LNCAP (cell line): ENCODE measurements at regions not wholly inside any gene's neighbourhood (a gene's known extent, or its start where the extent isn't known, plus 50 kb on each side); places are given as distances from the start of the nearest gene placed in this dataset.

Experiments
- CTCF ChIP-seq: fragments of 450-650 bp; IDR thresholded peaks from 2 replicates; pipeline ENCODE4 v1.5.1; 2017; ENCODE audit warnings: mild to moderate bottlenecking

GRCh38 chr3:182464513-182465145 lies 328.7 kb upstream of the ATP11B start:
- no peak for TF ChIP-seq CTCF

GRCh38 chr3:182465301-182466185 lies 327.8 kb upstream of the ATP11B start:
- no peak for TF ChIP-seq CTCF

- no peak for TF ChIP-seq CTCF
Measured at GRCh38 chr3:182469086-182469485, 324.2 kb upstream of the ATP11B start.

- no peak for TF ChIP-seq CTCF
Measured at GRCh38 chr3:182470187-182470586, 323.1 kb upstream of the ATP11B start.

GRCh38 chr3:182473191-182473710 lies 320.1 kb upstream of the ATP11B start:
- TF ChIP-seq CTCF: no peak

GRCh38 chr3:182478369-182478768 lies 314.9 kb upstream of the ATP11B start:
- no peak for TF ChIP-seq CTCF

GRCh38 chr3:182479419-182480336 lies 313.6 kb upstream of the ATP11B start:
- TF ChIP-seq CTCF: no peak
